Fibroblast of mammary gland (primary cell): ENCODE measurements at regions not wholly inside any gene's neighbourhood (a gene's known extent, or its start where the extent isn't known, plus 50 kb on each side); places are given as distances from the start of the nearest gene placed in this dataset.

Experiments
- DNase-seq: peaks from one replicate; pipeline ENCODE4 v3.0.0-alpha.2; 2010; ENCODE audit warnings: low read depth
- H3K4me3 ChIP-seq: 2 replicates; pipeline ENCODE4 v1.5.1; 2011; ENCODE audit warnings: low read depth, mild to moderate bottlenecking, low read length, moderate library complexity; ENCODE audit not compliant: control insufficient read depth
- CTCF ChIP-seq: conservative IDR thresholded peaks from 2 replicates; pipeline ENCODE4 v1.5.1; 2011; ENCODE audit warnings: low read depth, low read length, inconsistent platforms; ENCODE audit not compliant: control insufficient read depth, insufficient read depth

DNA sequence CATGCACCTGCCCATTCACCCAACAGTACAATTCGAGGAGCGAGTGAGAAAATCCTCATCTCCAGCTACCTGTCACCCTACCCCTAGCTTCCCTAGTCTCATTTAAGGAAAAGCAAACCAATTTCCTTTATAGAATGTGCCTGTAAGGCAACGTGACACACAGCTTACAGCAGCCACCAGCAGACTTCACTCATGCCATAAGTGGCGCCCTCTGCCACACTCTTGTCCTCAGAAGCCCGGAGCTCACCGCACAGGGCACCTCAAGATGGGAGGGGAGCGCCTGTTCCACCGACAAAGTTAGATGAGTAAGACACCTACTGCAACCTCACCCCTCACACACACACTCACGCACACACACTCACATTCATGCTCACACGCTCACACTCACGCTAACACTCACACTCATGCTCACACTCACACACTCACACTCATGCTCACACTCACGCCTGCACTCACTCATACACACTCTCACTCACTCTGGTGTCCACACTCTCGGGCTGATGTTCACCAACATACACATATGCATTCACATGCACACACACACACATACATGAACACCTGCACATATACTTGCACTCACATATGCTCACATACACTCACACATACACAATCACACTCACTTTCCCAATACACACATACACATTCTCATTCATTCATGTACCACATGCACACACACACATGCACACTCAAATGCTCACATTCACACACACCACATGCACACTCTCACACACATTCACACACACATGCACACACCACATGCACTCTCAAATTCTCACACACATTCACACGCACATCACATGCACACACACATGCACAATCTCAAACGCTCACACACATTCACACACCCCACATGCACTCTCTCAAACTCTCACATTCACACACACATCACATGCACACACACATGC, 170.7 kb downstream of the PSMG1 start:
- no peak overlapping the region for H3K4me3 ChIP-seq
- no peak for DNase-seq
- no peak for TF ChIP-seq CTCF

DNA sequence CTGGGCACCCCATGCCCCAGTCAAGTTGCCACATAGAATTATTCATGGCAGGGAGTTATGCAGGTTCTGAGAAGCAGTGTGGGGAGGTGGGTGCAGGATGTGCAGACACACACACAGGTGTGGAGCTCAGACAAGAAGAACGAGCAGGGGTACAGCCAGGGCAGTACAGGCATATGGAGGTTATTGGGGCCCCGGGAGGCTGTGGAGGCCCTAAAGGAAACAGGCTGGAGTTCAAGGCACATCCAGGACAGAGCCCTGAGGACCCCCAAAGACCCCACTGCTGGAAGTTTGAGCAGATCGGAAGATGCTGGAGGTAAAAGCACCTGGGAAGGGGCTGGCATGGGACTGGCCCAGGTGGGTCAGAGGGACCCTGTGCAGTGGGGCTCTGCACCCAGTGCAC, 171.3 kb downstream of the PSMG1 start:
- no peak overlapping the region for H3K4me3 ChIP-seq
- TF ChIP-seq CTCF: no peak
- DNase-seq: no peak

GRCh38 chr21:39010629-39011404, 172.4 kb downstream of the PSMG1 start:
- TF ChIP-seq CTCF: no peak
- H3K4me3 ChIP-seq: no peak overlapping the region
- DNase-seq: no peak

GRCh38 chr21:39009587-39010225, 173.5 kb downstream of the PSMG1 start:
- H3K4me3 ChIP-seq: no peak overlapping the region
- no peak for TF ChIP-seq CTCF
- DNase-seq: no peak

- no peak for TF ChIP-seq CTCF
- DNase-seq: no peak
- H3K4me3 ChIP-seq: no peak overlapping the region
Measured at GRCh38 chr21:39007985-39008384, 175.3 kb downstream of the PSMG1 start.

GRCh38 chr21:39007532-39007931, 175.7 kb downstream of the PSMG1 start:
- no peak overlapping the region for H3K4me3 ChIP-seq
- no peak for TF ChIP-seq CTCF
- no peak for DNase-seq
